Keratinocyte (primary cell): ENCODE measurements at regions not wholly inside any gene's neighbourhood (a gene's known extent, or its start where the extent isn't known, plus 50 kb on each side); places are given as distances from the start of the nearest gene placed in this dataset.
A peak's percentile ranks its signal among the peaks of the same experiment; 100 is the strongest.
"Not testable (repeated sequence)": the region's sequence is repeated elsewhere in the genome, so short reads cannot be mapped to it uniquely, and the experiment has no call there.

Experiments
- DNase-seq: peaks from one replicate; pipeline ENCODE4 v3.0.0-alpha.2; 2011; ENCODE audit warnings: low read depth, missing footprints, low spot score
- FAIRE-seq: peaks from 2 replicates; lab custom pipeline; 2011; peaks lifted over from hg19 to GRCh38; lab: Jason Lieb, UNC
- H2AFZ ChIP-seq: 2 replicates; pipeline ENCODE4 v1.6.0; 2012; ENCODE audit warnings: low read length, control low read depth, inconsistent platforms; ENCODE audit not compliant: control insufficient read depth
- H3K27ac ChIP-seq: 2 replicates; pipeline ENCODE4 v1.5.1; 2011; ENCODE audit warnings: low read length; ENCODE audit not compliant: control insufficient read depth, insufficient read depth
- H3K27me3 ChIP-seq: 3 replicates; pipeline ENCODE4 v1.6.0; 2011; ENCODE audit warnings: low read length; ENCODE audit not compliant: control insufficient read depth, insufficient read depth; ENCODE audit errors: extremely low read depth
- H3K36me3 ChIP-seq, 2 experiments: 2 replicates in 1 of 2; 3 replicates in 1 of 2; pipeline ENCODE4 v1.5.1; 2011; ENCODE audit warnings: low read length in 2 of 2, mild to moderate bottlenecking in 1 of 2; ENCODE audit not compliant: control insufficient read depth in 2 of 2, insufficient read depth in 2 of 2; ENCODE audit errors: extremely low read depth in 1 of 2
- H3K4me1 ChIP-seq: 3 replicates; pipeline ENCODE4 v1.5.1; 2011; ENCODE audit warnings: low read length; ENCODE audit not compliant: control insufficient read depth, insufficient read depth; ENCODE audit errors: extremely low read depth
- H3K4me2 ChIP-seq: 3 replicates; pipeline ENCODE4 v1.6.0; 2011; ENCODE audit warnings: low read depth, low read length; ENCODE audit not compliant: control insufficient read depth, insufficient read depth; ENCODE audit errors: extremely low read depth
- H3K4me3 ChIP-seq, 3 experiments: fragments of 200-600 bp in 1 of 3; sonication (generic) in 1 of 3; 2 replicates in 2 of 3; 3 replicates in 1 of 3; pipeline ENCODE4 v1.5.1; 2011 to 2016; ENCODE audit warnings: low read length in 3 of 3, mild to moderate bottlenecking in 3 of 3, control low read depth in 2 of 3, inconsistent platforms in 1 of 3, low read depth in 1 of 3, mixed read lengths in 1 of 3, mixed run types in 1 of 3, moderate library complexity in 1 of 3; ENCODE audit not compliant: control insufficient read depth in 2 of 3, insufficient read depth in 2 of 3; ENCODE audit errors: extremely low read depth in 1 of 3
- H3K79me2 ChIP-seq: 2 replicates; pipeline ENCODE4 v1.6.0; 2012; ENCODE audit warnings: low read length; ENCODE audit not compliant: control insufficient read depth, insufficient read depth
- H3K9ac ChIP-seq: 3 replicates; pipeline ENCODE4 v1.6.0; 2011; ENCODE audit warnings: low read length; ENCODE audit not compliant: control insufficient read depth, insufficient read depth; ENCODE audit errors: extremely low read depth
- H3K9me1 ChIP-seq: 3 replicates; pipeline ENCODE4 v1.6.0; 2011; ENCODE audit warnings: low read length; ENCODE audit not compliant: control insufficient read depth, insufficient read depth; ENCODE audit errors: extremely low read depth
- H3K9me3 ChIP-seq: 2 replicates; pipeline ENCODE4 v1.5.1; 2012; ENCODE audit warnings: low read depth, low read length; ENCODE audit not compliant: control insufficient read depth
- H4K20me1 ChIP-seq: 3 replicates; pipeline ENCODE4 v1.6.0; 2011; ENCODE audit warnings: low read length; ENCODE audit not compliant: control insufficient read depth, insufficient read depth; ENCODE audit errors: extremely low read depth
- dilution Hi-C: fragments of 300-500 bp; cut with MboI; formaldehyde crosslinking; loops from one replicate; pipeline ENCODE4 v1.7.0; 2020; ENCODE audit warnings: low sequenced_read_pairs; ENCODE audit not compliant: extremely low pct_ligation_motif_present

DNA sequence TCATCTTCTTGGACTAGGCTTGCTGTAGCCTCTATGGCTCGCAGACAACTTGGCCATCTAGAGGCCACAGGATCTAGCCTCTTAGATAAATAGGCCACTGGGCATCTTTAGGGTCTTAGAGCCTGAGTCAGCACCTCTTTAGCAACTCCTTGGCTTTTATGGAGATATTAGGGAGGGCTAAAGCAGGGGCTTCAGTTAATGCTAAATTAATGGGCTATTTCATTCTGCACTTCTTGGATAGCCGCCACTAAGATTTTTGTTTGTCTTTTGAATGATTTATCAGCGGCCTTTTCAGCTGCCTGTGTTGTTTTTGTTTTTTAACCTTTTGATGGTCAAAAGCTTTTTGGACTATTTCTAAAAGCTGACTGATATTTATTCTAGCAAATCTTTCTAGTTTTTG lies 118.3 kb downstream of the UNC93B1 start:
- DNase-seq, H3K79me2 ChIP-seq, H3K27ac ChIP-seq, H3K9me1 ChIP-seq, H3K36me3 ChIP-seq, H4K20me1 ChIP-seq, FAIRE-seq, H3K4me1 ChIP-seq, H3K9ac ChIP-seq, H2AFZ ChIP-seq, H3K27me3 ChIP-seq, dilution Hi-C loops, H3K9me3 ChIP-seq, H3K4me3 ChIP-seq: not testable (repeated sequence)
- peak overlapping the region; percentile 79 for H3K4me2 ChIP-seq

DNA sequence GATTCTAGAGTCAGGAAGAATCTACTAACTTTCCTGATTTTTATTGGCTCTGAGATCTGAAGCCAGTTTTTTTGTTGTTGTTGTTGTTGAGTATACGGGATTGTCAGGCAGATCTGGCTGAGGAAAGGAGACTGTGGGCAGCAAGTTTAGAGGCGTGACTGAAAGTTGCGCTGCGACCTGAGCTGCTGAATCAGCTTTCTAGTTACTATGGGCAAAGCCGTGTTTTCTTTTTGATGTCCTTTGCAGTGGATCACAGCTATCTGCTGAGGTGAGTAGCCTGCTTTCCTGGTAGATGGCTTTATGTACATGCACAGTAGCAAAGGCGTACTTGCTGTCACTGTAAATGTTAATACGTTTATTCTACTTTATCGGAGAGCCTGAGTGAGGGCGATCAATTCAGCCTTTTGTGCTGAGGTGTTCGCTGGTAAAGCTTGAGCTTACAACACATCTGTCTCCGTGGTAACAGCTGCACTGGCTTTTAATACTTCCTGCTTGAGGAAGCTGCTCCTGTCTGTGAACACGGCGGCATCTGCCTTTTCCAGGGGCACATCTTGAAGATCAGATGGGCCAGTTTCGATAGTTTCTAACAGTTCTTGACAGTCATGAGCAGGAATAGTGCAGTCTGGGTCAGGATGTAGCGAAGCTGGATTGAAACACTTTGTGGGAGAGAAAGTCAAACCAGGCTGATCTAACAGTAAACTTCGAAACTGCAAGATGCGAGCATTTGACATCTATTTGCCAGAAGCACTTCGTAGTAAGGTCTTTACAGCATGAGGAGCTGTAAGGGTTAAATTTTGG lies 118.9 kb downstream of the UNC93B1 start:
- not testable (repeated sequence) for H3K27me3 ChIP-seq
- H3K4me3 ChIP-seq = peak overlapping the region in 2 of 3 experiments; percentile 44 to 46

DNA sequence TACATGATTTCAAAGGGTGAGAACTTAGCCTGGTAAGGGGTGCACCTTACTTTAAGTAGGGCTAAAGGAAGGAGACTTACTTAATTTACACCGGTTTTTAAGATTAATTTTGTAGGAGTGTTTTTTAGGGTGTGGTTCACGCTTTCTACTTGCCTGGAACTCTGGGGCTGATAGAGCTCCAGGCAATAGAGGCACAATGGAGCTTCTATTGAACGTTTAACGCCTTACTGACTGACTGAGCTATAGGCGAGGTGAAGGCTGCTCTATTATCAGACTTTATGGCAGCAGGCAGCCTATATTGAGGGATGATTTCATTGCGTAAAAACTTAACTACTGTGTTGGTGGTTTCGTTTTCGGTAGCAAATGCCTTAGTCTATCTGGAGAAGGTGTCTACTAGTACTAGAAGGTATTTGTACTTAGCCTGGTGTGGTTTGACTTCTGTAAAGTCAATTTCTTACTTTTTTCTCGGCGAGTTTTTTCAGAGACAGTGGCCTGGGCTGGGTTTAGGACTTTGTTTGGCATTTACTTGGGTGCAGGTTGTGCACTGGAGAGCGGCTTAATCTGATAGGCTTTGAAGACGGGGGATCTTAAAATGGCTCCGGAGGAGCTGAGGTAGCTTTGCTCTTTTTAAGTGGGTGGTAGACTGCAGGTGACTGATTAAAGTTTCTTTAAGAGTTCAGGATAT lies 119.7 kb downstream of the UNC93B1 start:
- H3K79me2 ChIP-seq, H3K27me3 ChIP-seq: not testable (repeated sequence)

More for the DNA sequence above, 118.9 kb downstream of the UNC93B1 start:
- H2AFZ ChIP-seq = peak overlapping the region; percentile 68
- dilution Hi-C loops, H3K9me3 ChIP-seq, H3K79me2 ChIP-seq, H4K20me1 ChIP-seq, H3K36me3 ChIP-seq, DNase-seq, H3K9me1 ChIP-seq, H3K4me1 ChIP-seq, H3K27ac ChIP-seq, FAIRE-seq: not testable (repeated sequence)
- peak overlapping the region; percentile 79 for H3K4me2 ChIP-seq
- H3K9ac ChIP-seq = peak overlapping the region; percentile 28

DNA sequence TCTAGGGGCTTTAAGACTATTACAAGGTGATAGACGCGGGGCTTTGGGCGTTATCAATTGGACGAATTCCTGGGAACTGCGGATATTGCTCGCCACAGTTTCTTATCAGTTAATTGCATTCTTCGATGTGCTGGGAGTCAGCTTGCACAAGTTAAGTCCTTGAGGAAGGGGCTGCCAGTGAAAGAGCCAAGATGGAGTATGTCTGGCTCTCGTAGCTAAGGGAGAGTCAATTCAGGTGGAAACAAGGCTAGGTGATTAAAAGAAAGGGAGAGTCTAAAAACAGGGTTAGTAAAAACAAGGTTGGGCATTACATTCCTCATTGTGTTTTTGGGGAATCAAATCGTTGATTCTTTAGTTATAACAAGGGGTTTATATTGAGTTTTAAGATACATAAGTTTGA lies 121.6 kb downstream of the UNC93B1 start:
- H3K9me1 ChIP-seq, FAIRE-seq, H3K4me1 ChIP-seq, H3K9me3 ChIP-seq, DNase-seq, dilution Hi-C loops, H3K4me3 ChIP-seq, H3K79me2 ChIP-seq, H4K20me1 ChIP-seq, H3K27ac ChIP-seq, H3K9ac ChIP-seq, H3K27me3 ChIP-seq, H2AFZ ChIP-seq, H3K36me3 ChIP-seq, H3K4me2 ChIP-seq: not testable (repeated sequence)

More for the DNA sequence above, 119.7 kb downstream of the UNC93B1 start:
- DNase-seq, H3K36me3 ChIP-seq, H3K9me3 ChIP-seq, H4K20me1 ChIP-seq, H3K9me1 ChIP-seq, H3K4me1 ChIP-seq, H3K27ac ChIP-seq, dilution Hi-C loops, FAIRE-seq: not testable (repeated sequence)
- Histone ChIP-seq H2AFZ (peak overlapping the region; percentile 65), H3K4me2 (peak overlapping the region; percentile 79), H3K4me3 (peak overlapping the region; percentile 13 to 46 (median 44)), H3K9ac (peak overlapping the region; percentile 28)

DNA sequence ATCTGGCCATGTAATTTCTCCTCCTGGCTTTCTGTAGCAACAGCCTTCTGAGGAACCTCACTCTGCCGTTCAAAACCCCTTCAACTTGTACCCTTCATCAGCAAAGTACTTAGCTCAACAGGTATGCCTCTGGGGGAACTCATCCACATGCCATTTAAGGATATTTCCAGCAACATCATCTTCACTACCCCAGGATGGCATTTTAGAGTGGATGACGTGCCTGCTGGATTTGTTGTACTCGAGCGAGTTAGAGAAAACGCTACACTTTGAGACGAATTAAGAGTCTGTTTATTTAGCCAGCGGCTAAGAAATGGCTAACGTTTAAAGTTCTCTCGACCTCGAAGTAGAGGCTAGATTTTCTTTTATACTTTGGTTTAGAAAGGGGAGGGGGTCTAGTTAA lies 122.1 kb downstream of the UNC93B1 start:
- DNase-seq, H3K4me3 ChIP-seq, H3K4me1 ChIP-seq, H3K36me3 ChIP-seq, H3K9ac ChIP-seq, H3K9me3 ChIP-seq, H3K9me1 ChIP-seq, H3K4me2 ChIP-seq, H3K27me3 ChIP-seq, H3K79me2 ChIP-seq, H4K20me1 ChIP-seq, dilution Hi-C loops, FAIRE-seq, H2AFZ ChIP-seq, H3K27ac ChIP-seq: not testable (repeated sequence)
